HepG2 (cell line): ENCODE measurements at regions not wholly inside any gene's neighbourhood (a gene's known extent, or its start where the extent isn't known, plus 50 kb on each side); places are given as distances from the start of the nearest gene placed in this dataset.

ENCODE experiments used
- AGO1 ChIP-seq: fragments of 200-400 bp; formaldehyde crosslinking; IDR thresholded peaks from 2 replicates; pipeline ENCODE4 v1.6.1; 2017; ENCODE audit warnings: mild to moderate bottlenecking, low read depth, low read length, moderate library complexity; ENCODE audit not compliant: poor library complexity, severe bottlenecking
- SIX4 ChIP-seq: sonication (generic); formaldehyde crosslinking; IDR thresholded peaks from 2 replicates; pipeline ENCODE4 v1.4.0; 2020; ENCODE audit warnings: missing genetic modification reagents
- ZNF317 ChIP-seq: sonication (generic); formaldehyde crosslinking; IDR thresholded peaks from 2 replicates; pipeline ENCODE4 v1.5.0; 2020; ENCODE audit warnings: mild to moderate bottlenecking, missing genetic modification reagents
- ZNF567 ChIP-seq: sonication (generic); formaldehyde crosslinking; IDR thresholded peaks from 2 replicates; pipeline ENCODE4 v1.8.1; 2023; ENCODE audit warnings: mild to moderate bottlenecking, missing genetic modification reagents, borderline replicate concordance
- ZNF782 ChIP-seq: sonication (generic); formaldehyde crosslinking; IDR thresholded peaks from 2 replicates; pipeline ENCODE4 v1.4.0; 2020; ENCODE audit warnings: missing genetic modification reagents, mild to moderate bottlenecking, borderline replicate concordance
- TF ChIP-seq, protein P1 (sequence below): sonication (generic); formaldehyde crosslinking; IDR thresholded peaks from one replicate; pipeline ENCODE4 v1.5.1; 2020; ENCODE audit warnings: mild to moderate bottlenecking, missing genetic modification reagents; ENCODE audit errors: not compliant biosample characterization

DNA sequence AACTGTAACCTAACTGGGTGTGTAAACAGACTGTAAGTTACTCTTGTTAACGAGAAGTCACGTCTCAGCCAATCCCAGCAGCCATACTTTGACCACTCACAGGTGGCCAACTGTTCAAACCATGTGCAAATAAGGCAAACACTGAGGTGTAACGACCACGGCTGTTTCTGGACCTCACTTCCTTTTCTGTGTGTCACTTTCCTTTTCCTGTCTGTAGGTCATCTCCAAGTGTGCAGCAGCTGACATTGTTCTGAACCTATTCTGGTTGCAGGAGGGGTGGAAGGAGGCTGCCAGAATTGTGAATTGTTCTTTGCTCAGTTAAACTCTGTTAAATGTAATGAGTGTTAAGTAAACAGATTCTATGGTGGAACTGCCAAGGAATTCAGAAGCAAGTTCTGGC, 627.4 kb downstream of the KCNJ2 start (continued):
- TF ChIP-seq, protein P1, sequence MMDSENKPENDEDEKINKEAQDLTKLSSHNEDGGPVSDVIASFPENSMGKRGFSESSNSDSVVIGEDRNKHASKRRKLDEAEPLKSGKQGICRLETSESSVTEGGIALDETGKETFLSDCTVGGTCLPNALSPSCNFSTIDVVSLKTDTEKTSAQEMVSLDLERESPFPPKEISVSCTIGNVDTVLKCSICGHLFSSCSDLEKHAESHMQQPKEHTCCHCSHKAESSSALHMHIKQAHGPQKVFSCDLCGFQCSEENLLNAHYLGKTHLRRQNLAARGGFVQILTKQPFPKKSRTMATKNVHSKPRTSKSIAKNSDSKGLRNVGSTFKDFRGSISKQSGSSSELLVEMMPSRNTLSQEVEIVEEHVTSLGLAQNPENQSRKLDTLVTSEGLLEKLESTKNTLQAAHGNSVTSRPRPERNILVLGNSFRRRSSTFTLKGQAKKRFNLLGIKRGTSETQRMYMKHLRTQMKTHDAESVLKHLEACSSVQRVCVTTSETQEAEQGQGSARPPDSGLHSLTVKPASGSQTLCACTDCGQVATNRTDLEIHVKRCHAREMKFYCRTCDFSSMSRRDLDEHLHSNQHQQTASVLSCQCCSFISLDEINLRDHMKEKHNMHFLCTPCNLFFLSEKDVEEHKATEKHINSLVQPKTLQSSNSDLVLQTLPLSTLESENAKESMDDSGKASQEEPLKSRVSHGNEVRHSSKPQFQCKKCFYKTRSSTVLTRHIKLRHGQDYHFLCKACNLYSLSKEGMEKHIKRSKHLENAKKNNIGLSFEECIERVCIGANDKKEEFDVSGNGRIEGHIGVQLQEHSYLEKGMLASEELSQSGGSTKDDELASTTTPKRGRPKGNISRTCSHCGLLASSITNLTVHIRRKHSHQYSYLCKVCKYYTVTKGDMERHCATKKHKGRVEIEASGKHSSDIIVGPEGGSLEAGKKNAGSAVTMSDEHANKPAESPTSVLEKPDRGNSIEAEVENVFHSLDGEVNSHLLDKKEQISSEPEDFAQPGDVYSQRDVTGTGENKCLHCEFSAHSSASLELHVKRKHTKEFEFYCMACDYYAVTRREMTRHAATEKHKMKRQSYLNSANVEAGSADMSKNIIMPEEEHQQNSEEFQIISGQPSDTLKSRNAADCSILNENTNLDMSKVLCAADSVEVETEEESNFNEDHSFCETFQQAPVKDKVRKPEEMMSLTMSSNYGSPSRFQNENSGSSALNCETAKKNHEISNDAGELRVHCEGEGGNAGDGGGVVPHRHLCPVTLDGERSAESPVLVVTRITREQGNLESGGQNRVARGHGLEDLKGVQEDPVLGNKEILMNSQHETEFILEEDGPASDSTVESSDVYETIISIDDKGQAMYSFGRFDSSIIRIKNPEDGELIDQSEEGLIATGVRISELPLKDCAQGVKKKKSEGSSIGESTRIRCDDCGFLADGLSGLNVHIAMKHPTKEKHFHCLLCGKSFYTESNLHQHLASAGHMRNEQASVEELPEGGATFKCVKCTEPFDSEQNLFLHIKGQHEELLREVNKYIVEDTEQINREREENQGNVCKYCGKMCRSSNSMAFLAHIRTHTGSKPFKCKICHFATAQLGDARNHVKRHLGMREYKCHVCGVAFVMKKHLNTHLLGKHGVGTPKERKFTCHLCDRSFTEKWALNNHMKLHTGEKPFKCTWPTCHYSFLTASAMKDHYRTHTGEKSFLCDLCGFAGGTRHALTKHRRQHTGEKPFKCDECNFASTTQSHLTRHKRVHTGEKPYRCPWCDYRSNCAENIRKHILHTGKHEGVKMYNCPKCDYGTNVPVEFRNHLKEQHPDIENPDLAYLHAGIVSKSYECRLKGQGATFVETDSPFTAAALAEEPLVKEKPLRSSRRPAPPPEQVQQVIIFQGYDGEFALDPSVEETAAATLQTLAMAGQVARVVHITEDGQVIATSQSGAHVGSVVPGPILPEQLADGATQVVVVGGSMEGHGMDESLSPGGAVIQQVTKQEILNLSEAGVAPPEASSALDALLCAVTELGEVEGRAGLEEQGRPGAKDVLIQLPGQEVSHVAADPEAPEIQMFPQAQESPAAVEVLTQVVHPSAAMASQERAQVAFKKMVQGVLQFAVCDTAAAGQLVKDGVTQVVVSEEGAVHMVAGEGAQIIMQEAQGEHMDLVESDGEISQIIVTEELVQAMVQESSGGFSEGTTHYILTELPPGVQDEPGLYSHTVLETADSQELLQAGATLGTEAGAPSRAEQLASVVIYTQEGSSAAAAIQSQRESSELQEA (CRISPR knock-in tag): no peak
- TF ChIP-seq ZNF567 (CRISPR knock-in tag) (no peak), ZNF782 (CRISPR knock-in tag) (no peak), AGO1 (no peak), SIX4 (CRISPR knock-in tag) (no peak), ZNF317 (0 out of 2 replicates have a peak, but pooled peaks have one; percentile 51)
